ENCODE measurements at regions not wholly inside any gene's neighbourhood (a gene's known extent, or its start where the extent isn't known, plus 50 kb on each side); places are given as distances from the start of the nearest gene placed in this dataset.

GRCh38 chr13:29936051-29936813 is 85.8 kb upstream of the UBL3 start:
- Histone ChIP-seq H3K9ac (ENCODE audit: low read length) (no peak overlapping the region), H3K27me3 (ENCODE audit: insufficient read depth, low read length) (no peaks in the 10 kb centered on the region), H4K91ac (ENCODE audit: low read depth, low read length) (no peak overlapping the region), H2AK5ac (ENCODE audit: low read length) (no peak overlapping the region), H3K27ac (ENCODE audit: low read depth, low read length) (no peak overlapping the region), H2BK120ac (ENCODE audit: insufficient read depth, low read length, poor library complexity) (no peak overlapping the region), H3K23ac (ENCODE audit: low read length) (no peak overlapping the region), H3K4me3 (ENCODE audit: low read depth, low read length) (no peak overlapping the region), H3K79me2 (ENCODE audit: control insufficient read depth, insufficient read depth, low read length, poor library complexity) (no peaks in the 10 kb centered on the region), H2BK5ac (ENCODE audit: low read depth, low read length, poor library complexity) (no peak overlapping the region), H4K12ac (ENCODE audit: low read depth, low read length) (no peak overlapping the region), H3K79me1 (ENCODE audit: low read length) (no peaks in the 10 kb centered on the region), H2AFZ (ENCODE audit: insufficient read depth, low read length, poor library complexity) (no peak overlapping the region), H2BK12ac (ENCODE audit: low read length) (no peak overlapping the region), H3K9me3 (ENCODE audit: insufficient read depth, low read depth, low read length) (no peaks in the 10 kb centered on the region), H4K8ac (ENCODE audit: low read depth, low read length) (no peak overlapping the region), H3K18ac (ENCODE audit: low read length) (no peak overlapping the region), H3K4me1 (ENCODE audit: control insufficient read depth in 1 of 2, insufficient read depth in 2 of 2, low read length in 2 of 2) (no peaks in the 10 kb centered on the region), H3K4ac (ENCODE audit: low read depth, low read length) (no peak overlapping the region), H3K14ac (ENCODE audit: low read length) (no peak overlapping the region), H3K36me3 (ENCODE audit: control insufficient read depth in 1 of 2, insufficient read depth in 2 of 2, low read length in 2 of 2) (no peaks in the 10 kb centered on the region), H3K4me2 (ENCODE audit: low read length) (no peak overlapping the region)
- DNase-seq = no peak
- no CpG with 5 or more reads among the region's 13 CpGs for WGBS (ENCODE audit: extremely low coverage, insufficient coverage, insufficient read length)

GRCh38 chr13:29935309-29935981 is 85.0 kb upstream of the UBL3 start:
- no peak overlapping the region for H3K27ac ChIP-seq (ENCODE audit: low read depth, low read length)
- H3K23ac ChIP-seq (ENCODE audit: low read length) = no peak overlapping the region
- H4K91ac ChIP-seq (ENCODE audit: low read depth, low read length) = no peak overlapping the region
- no peak overlapping the region for H3K14ac ChIP-seq (ENCODE audit: low read length)
- H3K4me1 ChIP-seq (ENCODE audit: control insufficient read depth in 1 of 2, insufficient read depth in 2 of 2, low read length in 2 of 2) = no peaks in the 10 kb centered on the region
- H3K27me3 ChIP-seq (ENCODE audit: insufficient read depth, low read length) = no peaks in the 10 kb centered on the region
- H3K4me2 ChIP-seq (ENCODE audit: low read length) = no peak overlapping the region
- no peak overlapping the region for H4K12ac ChIP-seq (ENCODE audit: low read depth, low read length)
- H3K36me3 ChIP-seq (ENCODE audit: control insufficient read depth in 1 of 2, insufficient read depth in 2 of 2, low read length in 2 of 2) = no peaks in the 10 kb centered on the region
- H2BK12ac ChIP-seq (ENCODE audit: low read length) = no peak overlapping the region
- H3K79me2 ChIP-seq (ENCODE audit: control insufficient read depth, insufficient read depth, low read length, poor library complexity) = no peaks in the 10 kb centered on the region
- no peak overlapping the region for H3K4me3 ChIP-seq (ENCODE audit: low read depth, low read length)
- H3K9ac ChIP-seq (ENCODE audit: low read length) = no peak overlapping the region
- no peak overlapping the region for H2AK5ac ChIP-seq (ENCODE audit: low read length)
- no peak overlapping the region for H4K8ac ChIP-seq (ENCODE audit: low read depth, low read length)
- DNase-seq = no peak
- no peak overlapping the region for H2BK5ac ChIP-seq (ENCODE audit: low read depth, low read length, poor library complexity)
- H3K9me3 ChIP-seq (ENCODE audit: insufficient read depth, low read depth, low read length) = no peaks in the 10 kb centered on the region
- no peak overlapping the region for H3K18ac ChIP-seq (ENCODE audit: low read length)
- no peak overlapping the region for H3K4ac ChIP-seq (ENCODE audit: low read depth, low read length)
- H2BK120ac ChIP-seq (ENCODE audit: insufficient read depth, low read length, poor library complexity) = no peak overlapping the region
- H2AFZ ChIP-seq (ENCODE audit: insufficient read depth, low read length, poor library complexity) = no peak overlapping the region
- no peaks in the 10 kb centered on the region for H3K79me1 ChIP-seq (ENCODE audit: low read length)
- WGBS (ENCODE audit: extremely low coverage, insufficient coverage, insufficient read length) = no CpG with 5 or more reads among the region's 6 CpGs

- Histone ChIP-seq H3K27ac (ENCODE audit: low read depth, low read length) (no peak overlapping the region), H2BK120ac (ENCODE audit: insufficient read depth, low read length, poor library complexity) (no peak overlapping the region), H3K23ac (ENCODE audit: low read length) (no peak overlapping the region), H3K36me3 (ENCODE audit: control insufficient read depth in 1 of 2, insufficient read depth in 2 of 2, low read length in 2 of 2) (no peaks in the 10 kb centered on the region), H3K79me2 (ENCODE audit: control insufficient read depth, insufficient read depth, low read length, poor library complexity) (no peaks in the 10 kb centered on the region), H4K8ac (ENCODE audit: low read depth, low read length) (no peak overlapping the region), H2BK5ac (ENCODE audit: low read depth, low read length, poor library complexity) (no peak overlapping the region), H4K12ac (ENCODE audit: low read depth, low read length) (no peak overlapping the region), H3K27me3 (ENCODE audit: insufficient read depth, low read length) (no peaks in the 10 kb centered on the region), H3K4me3 (ENCODE audit: low read depth, low read length) (no peak overlapping the region), H3K4ac (ENCODE audit: low read depth, low read length) (no peak overlapping the region), H3K4me2 (ENCODE audit: low read length) (no peak overlapping the region), H3K9me3 (ENCODE audit: insufficient read depth, low read depth, low read length) (no peaks in the 10 kb centered on the region), H3K18ac (ENCODE audit: low read length) (no peak overlapping the region), H3K4me1 (ENCODE audit: control insufficient read depth in 1 of 2, insufficient read depth in 2 of 2, low read length in 2 of 2) (no peaks in the 10 kb centered on the region), H2AFZ (ENCODE audit: insufficient read depth, low read length, poor library complexity) (no peak overlapping the region), H2BK12ac (ENCODE audit: low read length) (no peak overlapping the region), H3K9ac (ENCODE audit: low read length) (no peak overlapping the region), H2AK5ac (ENCODE audit: low read length) (no peak overlapping the region), H3K14ac (ENCODE audit: low read length) (no peak overlapping the region), H3K79me1 (ENCODE audit: low read length) (no peaks in the 10 kb centered on the region), H4K91ac (ENCODE audit: low read depth, low read length) (no peak overlapping the region)
- DNase-seq = no peak
- WGBS (ENCODE audit: extremely low coverage, insufficient coverage, insufficient read length) = no CpG with 5 or more reads among the region's 7 CpGs
Observed at GRCh38 chr13:29934531-29935308, 84.3 kb upstream of the UBL3 start.

- H3K4me3 ChIP-seq (ENCODE audit: low read depth, low read length) = no peak overlapping the region
- H3K36me3 ChIP-seq (ENCODE audit: control insufficient read depth in 1 of 2, insufficient read depth in 2 of 2, low read length in 2 of 2) = no peaks in the 10 kb centered on the region
- no peak overlapping the region for H3K27ac ChIP-seq (ENCODE audit: low read depth, low read length)
- H3K9ac ChIP-seq (ENCODE audit: low read length) = no peak overlapping the region
- no peak overlapping the region for H3K14ac ChIP-seq (ENCODE audit: low read length)
- WGBS (ENCODE audit: extremely low coverage, insufficient coverage, insufficient read length) = no CpG with 5 or more reads among the region's 6 CpGs
- H3K4ac ChIP-seq (ENCODE audit: low read depth, low read length) = no peak overlapping the region
- no peak overlapping the region for H2BK120ac ChIP-seq (ENCODE audit: insufficient read depth, low read length, poor library complexity)
- H3K23ac ChIP-seq (ENCODE audit: low read length) = no peak overlapping the region
- no peaks in the 10 kb centered on the region for H3K27me3 ChIP-seq (ENCODE audit: insufficient read depth, low read length)
- H3K4me1 ChIP-seq (ENCODE audit: control insufficient read depth in 1 of 2, insufficient read depth in 2 of 2, low read length in 2 of 2) = peaks cover 6% of the 10 kb centered on the region in 2 experiments
- no peak overlapping the region for H2BK12ac ChIP-seq (ENCODE audit: low read length)
- H2BK5ac ChIP-seq (ENCODE audit: low read depth, low read length, poor library complexity) = no peak overlapping the region
- no peak overlapping the region for H4K91ac ChIP-seq (ENCODE audit: low read depth, low read length)
- no peak overlapping the region for H2AK5ac ChIP-seq (ENCODE audit: low read length)
- H2AFZ ChIP-seq (ENCODE audit: insufficient read depth, low read length, poor library complexity) = no peak overlapping the region
- no peaks in the 10 kb centered on the region for H3K9me3 ChIP-seq (ENCODE audit: insufficient read depth, low read depth, low read length)
- H4K12ac ChIP-seq (ENCODE audit: low read depth, low read length) = no peak overlapping the region
- H3K4me2 ChIP-seq (ENCODE audit: low read length) = no peak overlapping the region
- H3K18ac ChIP-seq (ENCODE audit: low read length) = no peak overlapping the region
- H3K79me2 ChIP-seq (ENCODE audit: control insufficient read depth, insufficient read depth, low read length, poor library complexity) = no peaks in the 10 kb centered on the region
- H3K79me1 ChIP-seq (ENCODE audit: low read length) = peaks cover 2% of the 10 kb centered on the region
- DNase-seq = peak; percentile 64 to 90
- H4K8ac ChIP-seq (ENCODE audit: low read depth, low read length) = no peak overlapping the region
Observed at GRCh38 chr13:29933401-29933800, 83.0 kb upstream of the UBL3 start.
